ENCODE measurements at regions not wholly inside any gene's neighbourhood (a gene's known extent, or its start where the extent isn't known, plus 50 kb on each side); places are given as distances from the start of the nearest gene placed in this dataset.

DNA sequence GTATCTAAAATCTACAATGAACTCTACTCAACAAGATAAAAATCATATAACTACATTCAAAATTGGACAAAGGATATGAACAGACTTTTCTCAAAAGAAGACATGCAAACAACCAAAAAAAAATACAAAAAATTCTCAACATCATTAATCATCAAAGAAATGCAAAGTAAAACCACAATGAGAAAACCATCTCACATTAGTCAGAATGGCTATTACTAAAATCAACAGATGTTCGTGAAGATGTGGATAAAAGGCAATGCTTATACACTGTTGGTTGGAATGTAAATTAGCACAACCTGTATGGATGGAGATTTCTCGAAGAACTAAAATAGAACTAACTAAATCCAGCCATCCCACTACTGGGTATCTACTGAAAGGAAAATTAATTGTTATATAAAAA is 1080.8 kb downstream of the AMY1C start:
- Mint-ChIP-seq H3K36me3 (no peaks in the 10 kb centered on the region), H3K4me3 (no peak overlapping the region), H3K4me1 (no peaks in the 10 kb centered on the region), H3K27ac (no peak overlapping the region), H3K27me3 (ENCODE audit: low read depth in 3 of 3) (no peaks in the 10 kb centered on the region), H3K9me3 (peaks cover 24 to 53% (median 40%) of the 10 kb centered on the region in 6 donors)
- DNase-seq, result no peak

DNA sequence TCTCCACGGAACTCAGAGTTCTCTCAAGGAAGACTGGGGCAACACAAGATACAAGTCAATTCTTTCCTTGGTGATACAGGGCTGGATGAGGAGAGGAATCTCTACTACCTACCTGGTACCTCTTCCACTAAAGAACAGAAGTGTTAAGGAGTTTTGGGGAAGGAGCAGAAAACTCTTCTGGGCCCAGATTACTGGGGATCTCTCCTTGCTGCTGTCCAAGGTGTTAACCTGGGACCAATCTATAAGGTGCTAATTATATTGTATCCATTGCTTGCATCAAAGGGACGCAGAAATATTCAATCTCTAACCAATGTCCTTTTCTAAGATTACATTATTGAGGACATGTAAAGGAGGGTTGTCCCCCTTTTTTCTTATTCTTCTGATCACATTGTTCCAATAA is 1102.5 kb downstream of the AMY1C start:
- Mint-ChIP-seq H3K9me3 (peaks cover under 1 to 14% (median 7%) of the 10 kb centered on the region in 6 donors), H3K4me3 (no peak overlapping the region), H3K27me3 (ENCODE audit: low read depth in 3 of 3) (no peaks in the 10 kb centered on the region), H3K27ac (no peak overlapping the region), H3K36me3 (peaks cover 0 to under 1% (median 0%) of the 10 kb centered on the region in 3 donors), H3K4me1 (no peaks in the 10 kb centered on the region)
- no peak for DNase-seq

DNA sequence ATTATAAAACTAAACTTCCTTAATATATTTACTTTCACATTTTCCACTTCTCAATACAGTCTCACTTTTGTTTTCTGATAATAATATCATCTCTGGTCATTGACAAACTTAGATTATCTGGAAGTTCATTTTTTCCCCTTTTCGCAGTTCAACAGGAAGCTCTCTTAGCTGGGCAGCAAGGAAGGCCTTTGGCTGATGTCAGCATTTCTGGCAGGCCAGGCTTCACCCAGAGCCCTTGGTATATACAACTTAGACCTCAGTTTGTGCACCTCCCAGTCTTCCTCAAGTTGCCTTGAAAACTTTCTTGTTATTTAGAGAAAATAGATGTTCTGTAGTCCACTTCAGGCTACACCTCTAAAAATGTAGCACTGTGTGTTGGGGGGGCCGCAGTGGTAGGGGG is 1103.6 kb downstream of the AMY1C start:
- no peak for DNase-seq
- Mint-ChIP-seq H3K9me3 (peaks cover 2 to 24% (median 14%) of the 10 kb centered on the region in 6 donors), H3K27ac (no peak overlapping the region), H3K36me3 (peaks cover 0 to 6% (median 0%) of the 10 kb centered on the region in 3 donors), H3K4me1 (no peaks in the 10 kb centered on the region), H3K27me3 (ENCODE audit: low read depth in 3 of 3) (no peaks in the 10 kb centered on the region), H3K4me3 (no peak overlapping the region)

DNA sequence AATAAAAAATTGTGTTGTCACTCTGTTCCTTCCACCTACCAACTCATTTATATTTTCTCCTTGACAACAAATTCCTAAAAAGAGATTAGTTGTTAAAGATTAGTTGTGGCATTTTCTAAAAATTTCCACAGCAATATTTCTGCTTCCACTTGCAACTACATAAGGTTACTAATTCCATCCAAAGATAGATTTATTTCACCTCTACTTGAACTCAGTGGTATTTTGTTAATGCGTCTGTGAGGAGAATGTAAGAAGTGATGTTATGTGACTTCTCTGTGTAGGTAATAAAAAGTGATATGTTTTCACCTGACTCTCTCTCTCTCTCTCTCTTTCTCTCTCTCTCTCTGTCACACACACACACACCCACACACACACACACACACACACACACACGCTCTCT is 1104.8 kb downstream of the AMY1C start:
- no peaks in the 10 kb centered on the region for H3K27me3 Mint-ChIP-seq (ENCODE audit: low read depth in 3 of 3)
- H3K27ac Mint-ChIP-seq, result no peak overlapping the region
- peaks cover 0 to 6% (median 0%) of the 10 kb centered on the region in 3 donors for H3K36me3 Mint-ChIP-seq
- no peak for DNase-seq
- H3K9me3 Mint-ChIP-seq, result peaks cover 8 to 32% (median 16%) of the 10 kb centered on the region in 6 donors
- H3K4me3 Mint-ChIP-seq, result no peak overlapping the region
- no peaks in the 10 kb centered on the region for H3K4me1 Mint-ChIP-seq

DNA sequence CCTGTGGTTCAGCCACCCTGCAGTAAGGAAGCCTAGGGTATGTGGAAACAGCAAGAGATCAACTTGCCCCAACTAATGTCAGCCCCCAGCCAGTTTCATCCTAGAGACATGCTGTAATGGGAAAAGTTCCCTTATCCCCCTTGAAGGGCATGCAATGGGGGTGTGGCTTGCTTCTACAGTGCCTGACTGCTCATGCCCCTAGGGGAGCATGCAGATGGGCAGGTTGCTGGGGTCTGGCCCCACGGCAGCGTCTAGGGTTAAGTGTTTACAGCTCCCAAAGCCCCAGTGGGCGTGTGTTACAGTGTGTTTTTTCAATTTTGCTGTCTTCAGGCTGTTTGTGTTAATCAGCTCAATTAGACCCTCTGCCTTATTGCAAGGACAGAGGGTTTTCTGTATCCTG is 1105.9 kb downstream of the AMY1C start:
- H3K27me3 Mint-ChIP-seq (ENCODE audit: low read depth in 3 of 3), result no peaks in the 10 kb centered on the region
- H3K9me3 Mint-ChIP-seq, result peaks cover 7 to 36% (median 14%) of the 10 kb centered on the region in 6 donors
- DNase-seq, result no peak
- H3K27ac Mint-ChIP-seq, result no peak overlapping the region
- H3K4me1 Mint-ChIP-seq, result no peaks in the 10 kb centered on the region
- H3K4me3 Mint-ChIP-seq, result no peak overlapping the region
- H3K36me3 Mint-ChIP-seq, result peaks cover 0 to 6% (median 0%) of the 10 kb centered on the region in 3 donors

DNA sequence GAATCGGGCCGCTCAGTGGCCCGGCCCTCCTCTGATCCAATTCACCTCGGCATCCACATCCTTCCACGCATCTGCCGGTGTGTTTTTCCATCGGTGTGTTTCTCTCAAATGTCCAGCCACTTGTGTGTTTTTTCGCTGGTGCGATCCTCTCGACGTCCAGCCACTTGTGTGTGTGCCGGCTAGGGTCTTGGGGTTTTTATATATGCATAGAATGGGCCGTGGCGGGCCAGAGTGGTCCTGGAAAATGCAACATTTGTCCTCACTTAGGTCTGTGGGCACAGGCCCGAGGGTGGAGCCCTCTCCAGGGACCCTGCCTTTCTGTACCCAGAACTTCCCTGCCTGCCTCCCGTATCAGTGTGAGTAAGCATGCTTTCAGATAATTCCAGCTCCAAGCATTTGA is 1106.4 kb downstream of the AMY1C start:
- Mint-ChIP-seq H3K27me3 (ENCODE audit: low read depth in 3 of 3) (no peaks in the 10 kb centered on the region), H3K36me3 (peaks cover 0 to 6% (median 0%) of the 10 kb centered on the region in 3 donors), H3K4me3 (no peak overlapping the region), H3K27ac (no peak overlapping the region), H3K9me3 (peaks cover 7 to 36% (median 15%) of the 10 kb centered on the region in 6 donors), H3K4me1 (no peaks in the 10 kb centered on the region)
- no peak for DNase-seq

DNA sequence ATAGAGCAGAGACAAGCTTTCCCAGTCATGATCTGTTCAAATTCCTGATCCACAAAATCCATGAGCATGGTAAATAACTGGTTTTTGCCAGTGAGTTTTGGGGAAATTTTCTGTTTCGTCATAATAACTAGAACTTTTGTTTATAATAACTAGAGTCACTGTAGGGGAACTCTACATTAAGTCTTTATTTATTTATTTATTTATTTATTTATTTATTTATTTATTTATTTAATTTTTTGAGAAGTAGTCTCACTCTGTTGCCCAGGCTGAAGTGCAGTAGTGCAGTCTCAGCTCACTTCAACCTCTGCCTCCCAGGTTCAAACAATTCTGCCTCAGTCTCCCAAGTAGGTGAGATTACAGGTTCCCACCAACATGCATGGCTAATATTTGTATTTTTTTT is 1106.8 kb downstream of the AMY1C start:
- Mint-ChIP-seq H3K4me3 (no peak overlapping the region), H3K27ac (no peak overlapping the region), H3K9me3 (peaks cover 7 to 36% (median 15%) of the 10 kb centered on the region in 6 donors), H3K27me3 (ENCODE audit: low read depth in 3 of 3) (no peaks in the 10 kb centered on the region), H3K36me3 (peaks cover 0 to 6% (median 0%) of the 10 kb centered on the region in 3 donors), H3K4me1 (no peaks in the 10 kb centered on the region)
- DNase-seq, result no peak

DNA sequence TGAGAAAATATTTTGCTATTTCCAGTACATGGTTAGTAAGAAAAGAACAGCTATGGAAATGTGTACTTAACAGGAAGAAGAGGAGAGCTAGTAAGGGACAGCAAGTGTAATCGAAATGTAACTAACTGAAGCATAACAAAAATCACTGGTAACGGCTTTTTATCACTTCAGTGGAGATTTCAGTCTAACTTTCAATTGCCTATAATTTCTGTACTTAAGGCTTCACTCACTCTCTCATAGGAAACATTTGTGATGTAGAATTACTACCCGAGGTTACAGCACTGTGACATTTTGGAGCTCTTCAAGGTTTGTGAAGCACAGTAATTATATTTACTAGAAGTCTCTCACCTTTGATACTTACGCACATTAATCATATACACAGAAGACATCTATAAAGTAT is 1119.1 kb downstream of the AMY1C start:
- H3K27me3 Mint-ChIP-seq (ENCODE audit: low read depth in 3 of 3), result peaks cover 0 to 3% (median 0%) of the 10 kb centered on the region in 3 donors
- H3K4me3 Mint-ChIP-seq, result no peak overlapping the region
- H3K4me1 Mint-ChIP-seq, result no peaks in the 10 kb centered on the region
- no peak overlapping the region for H3K27ac Mint-ChIP-seq
- DNase-seq, result no peak
- peaks cover 0 to 4% (median 0%) of the 10 kb centered on the region in 3 donors for H3K36me3 Mint-ChIP-seq
- peaks cover 3 to 46% (median 18%) of the 10 kb centered on the region in 6 donors for H3K9me3 Mint-ChIP-seq

DNA sequence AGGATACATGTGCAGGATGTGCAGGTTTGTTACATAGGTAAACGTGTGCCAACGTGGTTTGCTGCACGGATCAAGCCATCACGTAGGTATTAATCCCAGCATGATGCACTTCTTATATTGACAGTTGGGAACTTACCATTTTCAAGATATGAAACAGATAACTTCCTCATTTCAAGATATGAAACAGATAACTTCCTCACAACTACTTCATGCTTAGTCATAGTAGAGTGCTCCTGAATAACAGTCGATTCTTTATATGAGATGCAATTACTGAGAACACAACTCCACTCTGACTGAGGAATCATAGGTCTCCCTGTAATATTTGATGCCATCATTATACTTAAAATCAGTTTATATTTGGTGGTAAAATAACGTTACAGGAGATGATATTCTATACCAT is 1124.3 kb downstream of the AMY1C start:
- H3K27ac Mint-ChIP-seq, result no peak overlapping the region
- no peaks in the 10 kb centered on the region for H3K36me3 Mint-ChIP-seq
- no peak overlapping the region for H3K4me3 Mint-ChIP-seq
- no peaks in the 10 kb centered on the region for H3K4me1 Mint-ChIP-seq
- H3K27me3 Mint-ChIP-seq (ENCODE audit: low read depth in 3 of 3), result no peaks in the 10 kb centered on the region
- no peak for DNase-seq
- peaks cover 6 to 27% (median 16%) of the 10 kb centered on the region in 6 donors for H3K9me3 Mint-ChIP-seq

DNA sequence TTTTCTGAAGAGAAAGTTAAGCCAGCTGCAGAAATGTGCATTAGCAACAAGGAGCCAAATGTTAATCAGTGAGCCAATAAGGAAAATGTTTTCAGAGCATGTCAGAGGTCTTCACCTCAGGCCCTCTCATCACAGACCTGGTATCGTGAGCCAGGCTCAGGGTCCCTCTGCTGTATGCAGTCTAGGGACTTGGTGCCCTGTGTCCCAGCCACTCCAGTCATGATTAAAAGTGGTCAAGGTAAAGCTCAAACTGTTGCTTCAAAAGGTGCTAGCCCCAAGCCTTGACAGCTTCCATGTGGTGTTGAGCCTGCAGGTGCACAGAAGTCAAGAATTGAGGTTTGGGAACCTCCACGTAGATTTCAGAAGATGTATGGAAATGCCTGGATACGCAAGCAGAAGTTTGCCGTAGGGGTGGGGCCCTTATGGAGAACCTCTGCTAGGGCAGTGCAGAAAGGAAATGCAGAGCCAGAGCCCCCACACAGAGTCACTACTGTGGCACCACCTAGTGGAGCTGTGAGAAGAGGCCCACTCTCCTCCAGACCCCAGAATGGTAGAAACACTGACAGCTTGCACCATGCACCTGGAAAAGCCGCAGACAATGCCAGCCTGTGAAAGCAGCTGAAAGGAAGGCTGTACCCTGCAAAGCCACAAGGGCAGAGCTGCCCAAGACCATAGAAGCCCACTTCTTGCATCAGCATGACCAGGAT is 1128.7 kb downstream of the AMY1C start:
- H3K4me1 Mint-ChIP-seq, result no peaks in the 10 kb centered on the region
- H3K36me3 Mint-ChIP-seq, result no peaks in the 10 kb centered on the region
- H3K9me3 Mint-ChIP-seq, result peaks cover 6 to 21% (median 17%) of the 10 kb centered on the region in 6 donors
- H3K27me3 Mint-ChIP-seq (ENCODE audit: low read depth in 3 of 3), result no peaks in the 10 kb centered on the region
- no peak overlapping the region for H3K4me3 Mint-ChIP-seq
- no peak overlapping the region for H3K27ac Mint-ChIP-seq
- no peak for DNase-seq

DNA sequence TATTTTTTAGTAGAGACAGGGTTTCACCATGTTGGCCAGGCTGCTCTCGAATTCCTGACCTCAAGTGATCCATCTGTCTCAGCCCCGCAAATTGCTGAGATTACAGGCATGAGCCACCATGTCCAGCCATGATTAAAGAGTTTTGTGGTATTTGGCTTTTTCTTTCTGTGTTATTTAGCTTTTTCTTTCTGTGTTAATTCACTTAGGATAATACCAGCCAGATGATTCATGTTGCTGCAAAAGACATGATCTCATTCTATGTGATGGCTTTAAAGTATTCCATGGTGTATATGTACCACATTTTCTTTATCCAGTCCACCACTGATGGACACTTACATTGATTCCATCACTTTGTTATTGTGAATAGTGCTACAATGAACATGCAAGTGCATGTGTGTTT is 1135.2 kb downstream of the AMY1C start:
- Mint-ChIP-seq H3K4me3 (no peak overlapping the region), H3K9me3 (peaks cover 0 to 49% (median 21%) of the 10 kb centered on the region in 6 donors), H3K36me3 (no peaks in the 10 kb centered on the region), H3K27me3 (ENCODE audit: low read depth in 3 of 3) (no peaks in the 10 kb centered on the region), H3K27ac (no peak overlapping the region), H3K4me1 (no peaks in the 10 kb centered on the region)
- no peak for DNase-seq

DNA sequence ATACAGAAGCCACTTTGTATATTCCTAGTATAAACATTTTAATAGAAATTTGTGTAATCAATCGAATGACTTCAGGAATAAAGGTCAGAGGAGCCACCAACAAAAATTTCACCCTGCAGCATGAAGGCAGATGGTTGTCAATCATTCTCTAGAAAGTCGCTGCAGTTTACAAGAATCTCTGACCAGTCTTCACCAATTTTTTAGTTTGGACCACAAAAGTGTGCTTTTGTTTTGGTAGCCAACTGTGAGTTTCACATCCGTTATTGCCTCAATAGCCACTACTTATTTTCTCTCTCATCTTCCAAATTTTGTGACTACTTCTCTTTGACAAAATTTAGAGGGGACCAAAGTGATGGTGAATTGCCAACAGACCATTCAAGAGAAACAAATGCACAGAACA is 1155.6 kb downstream of the AMY1C start:
- H3K4me3 Mint-ChIP-seq, result no peak overlapping the region
- H3K27ac Mint-ChIP-seq, result no peak overlapping the region
- peaks cover 10 to 39% (median 25%) of the 10 kb centered on the region in 6 donors for H3K9me3 Mint-ChIP-seq
- H3K36me3 Mint-ChIP-seq, result no peaks in the 10 kb centered on the region
- no peak for DNase-seq
- no peaks in the 10 kb centered on the region for H3K4me1 Mint-ChIP-seq
- peaks cover 0 to 3% (median 0%) of the 10 kb centered on the region in 3 donors for H3K27me3 Mint-ChIP-seq (ENCODE audit: low read depth in 3 of 3)

DNA sequence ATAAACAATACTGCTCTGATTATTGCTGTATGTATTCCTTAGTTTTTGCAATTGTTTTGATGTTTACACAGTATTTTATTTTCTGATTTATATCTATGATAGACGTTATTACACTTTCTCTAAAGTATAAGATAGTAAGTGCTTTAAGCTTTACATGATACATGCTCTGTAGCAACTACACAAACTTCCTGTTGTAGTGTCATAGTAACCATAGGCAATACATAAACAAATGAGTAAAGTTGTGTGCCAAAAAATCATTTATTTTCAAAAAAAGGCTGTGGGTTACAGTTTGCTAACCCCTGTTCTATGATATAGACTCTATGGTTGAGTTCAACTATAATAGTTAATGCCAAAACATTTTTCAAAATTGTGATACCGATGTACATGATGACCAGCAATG is 1156.4 kb downstream of the AMY1C start:
- H3K4me3 Mint-ChIP-seq, result no peak overlapping the region
- H3K27me3 Mint-ChIP-seq (ENCODE audit: low read depth in 3 of 3), result peaks cover 0 to 3% (median 0%) of the 10 kb centered on the region in 3 donors
- peaks cover 0 to 2% (median 0%) of the 10 kb centered on the region in 3 donors for H3K36me3 Mint-ChIP-seq
- no peaks in the 10 kb centered on the region for H3K4me1 Mint-ChIP-seq
- DNase-seq, result no peak
- H3K9me3 Mint-ChIP-seq, result peaks cover 13 to 41% (median 26%) of the 10 kb centered on the region in 6 donors
- H3K27ac Mint-ChIP-seq, result no peak overlapping the region

DNA sequence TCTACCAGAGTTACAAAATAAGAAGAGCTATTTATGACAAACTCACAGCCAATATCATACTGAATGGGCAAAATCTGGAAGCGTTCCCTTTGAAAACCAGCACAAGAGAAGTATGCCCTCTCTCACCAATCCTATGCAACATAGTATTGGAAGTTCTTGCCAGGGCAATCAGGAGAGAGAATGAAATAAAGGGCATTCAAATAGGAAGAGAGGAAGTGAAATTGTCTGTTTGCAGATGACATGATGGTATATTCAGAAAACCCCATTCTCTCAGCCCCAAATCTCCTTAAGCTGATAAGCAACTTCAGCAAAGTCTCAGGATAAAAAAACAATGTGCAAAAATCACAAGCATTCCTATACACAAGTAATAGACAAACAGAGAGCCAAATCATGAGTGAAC is 1169.5 kb downstream of the AMY1C start:
- H3K36me3 Mint-ChIP-seq, result peaks cover 0 to 7% (median 0%) of the 10 kb centered on the region in 3 donors
- H3K4me3 Mint-ChIP-seq, result no peak overlapping the region
- peaks cover 24 to 69% (median 37%) of the 10 kb centered on the region in 6 donors for H3K9me3 Mint-ChIP-seq
- H3K4me1 Mint-ChIP-seq, result no peaks in the 10 kb centered on the region
- H3K27me3 Mint-ChIP-seq (ENCODE audit: low read depth in 3 of 3), result peaks cover 0 to 4% (median 2%) of the 10 kb centered on the region in 3 donors
- no peak for DNase-seq
- H3K27ac Mint-ChIP-seq, result no peak overlapping the region

DNA sequence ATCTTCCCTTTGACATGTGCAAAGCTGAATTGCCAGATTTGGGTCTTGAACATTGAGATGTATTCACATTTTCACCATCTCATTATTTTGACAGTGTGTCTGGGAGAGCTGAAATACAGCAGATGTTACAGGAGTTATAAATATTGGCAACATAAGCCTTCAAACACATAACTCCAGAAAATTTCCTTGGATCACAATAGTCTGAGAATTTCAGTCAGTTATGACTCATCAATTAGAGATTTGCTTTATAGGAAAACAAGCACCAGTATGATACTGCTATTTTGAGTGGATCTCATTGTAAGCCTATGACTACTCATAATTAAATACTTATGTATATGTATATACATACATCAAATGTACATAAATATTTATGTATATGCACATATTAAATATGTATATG is 1171.8 kb downstream of the AMY1C start:
- no peak overlapping the region for H3K4me3 Mint-ChIP-seq
- H3K4me1 Mint-ChIP-seq, result no peaks in the 10 kb centered on the region
- no peak for DNase-seq
- H3K27me3 Mint-ChIP-seq (ENCODE audit: low read depth in 3 of 3), result peaks cover 0 to 4% (median 2%) of the 10 kb centered on the region in 3 donors
- peaks cover 19 to 57% (median 36%) of the 10 kb centered on the region in 6 donors for H3K9me3 Mint-ChIP-seq
- no peak overlapping the region for H3K27ac Mint-ChIP-seq
- H3K36me3 Mint-ChIP-seq, result peaks cover 0 to 7% (median 4%) of the 10 kb centered on the region in 3 donors

Measured in immature natural killer cell (primary cell).